CD14-positive monocyte (primary cell): ENCODE measurements at regions not wholly inside any gene's neighbourhood (a gene's known extent, or its start where the extent isn't known, plus 50 kb on each side); places are given as distances from the start of the nearest gene placed in this dataset.

Experiments
- DNase-seq, 3 donors: peaks; one replicate each; pipeline ENCODE4 v3.0.0-alpha.2; 2011 to 2022
- H2AFZ ChIP-seq: 2 replicates; pipeline ENCODE4 v1.6.0; 2012; ENCODE audit warnings: mild to moderate bottlenecking, low read depth, low read length, inconsistent platforms; ENCODE audit not compliant: insufficient read depth, poor library complexity, severe bottlenecking
- H3K27ac ChIP-seq, 2 donors: 1 replicate in 1 of 2; 2 replicates in 1 of 2; pipeline ENCODE4 v1.5.1; 2012 to 2013; ENCODE audit warnings: low read length in 2 of 2, control low read depth in 1 of 2, inconsistent platforms in 1 of 2, low read depth in 1 of 2, mild to moderate bottlenecking in 1 of 2
- H3K27me3 ChIP-seq, 2 donors: one replicate each; pipeline versions ENCODE4 v1.6.0 to v1.6.1; 2011 to 2013; ENCODE audit warnings: low read length in 2 of 2; ENCODE audit not compliant: control insufficient read depth in 2 of 2, insufficient read depth in 2 of 2
- H3K36me3 ChIP-seq, 2 donors: replicated peaks in 1 of 2; 1 replicate in 1 of 2; 2 replicates in 1 of 2; pipeline versions ENCODE4 v1.5.1 to v1.6.1; 2012 to 2013; ENCODE audit warnings: low read length in 2 of 2, control low read depth in 1 of 2, inconsistent platforms in 1 of 2, mild to moderate bottlenecking in 1 of 2; ENCODE audit not compliant: insufficient read depth in 2 of 2, control insufficient read depth in 1 of 2
- H3K4me1 ChIP-seq, 2 donors: 1 replicate in 1 of 2; 2 replicates in 1 of 2; pipeline versions ENCODE4 v1.5.1 to v1.6.1; 2012 to 2013; ENCODE audit warnings: low read length in 2 of 2, control low read depth in 1 of 2, inconsistent platforms in 1 of 2, mild to moderate bottlenecking in 1 of 2, moderate library complexity in 1 of 2; ENCODE audit not compliant: insufficient read depth in 2 of 2, control insufficient read depth in 1 of 2
- H3K4me2 ChIP-seq: replicated peaks from 2 replicates; pipeline ENCODE3; 2012; ENCODE audit warnings: low read length, moderate library complexity, mild to moderate bottlenecking; ENCODE audit not compliant: poor library complexity, severe bottlenecking; ENCODE audit errors: extremely low read depth
- H3K4me3 ChIP-seq, 3 experiments: fragments of 200-600 bp in 1 of 3; sonication (generic) in 1 of 3; replicated peaks in 1 of 3; 1 replicate in 2 of 3; 2 replicates in 1 of 3; pipeline ENCODE4 v1.5.1; 2011 to 2013; ENCODE audit warnings: low read length in 3 of 3, mild to moderate bottlenecking in 3 of 3, control low read depth in 2 of 3, low read depth in 2 of 3, inconsistent platforms in 1 of 3, moderate library complexity in 1 of 3
- H3K79me2 ChIP-seq: 2 replicates; pipeline ENCODE4 v1.6.0; 2012; ENCODE audit warnings: mild to moderate bottlenecking, control low read depth, inconsistent platforms, low read length, moderate library complexity; ENCODE audit not compliant: insufficient read depth
- H3K9ac ChIP-seq: 2 replicates; pipeline ENCODE4 v1.6.0; 2017; ENCODE audit warnings: low read length, mild to moderate bottlenecking; ENCODE audit not compliant: insufficient read depth, poor library complexity, severe bottlenecking
- H3K9me3 ChIP-seq, 2 donors: replicated peaks in 1 of 2; 1 replicate in 1 of 2; 2 replicates in 1 of 2; pipeline versions ENCODE4 v1.5.1 to v1.6.1; 2012 to 2013; ENCODE audit warnings: low read length in 2 of 2, control low read depth in 1 of 2; ENCODE audit not compliant: control insufficient read depth in 1 of 2, insufficient read depth in 1 of 2
- H4K20me1 ChIP-seq: 2 replicates; pipeline ENCODE4 v1.6.0; 2012; ENCODE audit warnings: mild to moderate bottlenecking, low read length, control low read depth, moderate library complexity; ENCODE audit not compliant: insufficient read depth
- H3K27ac Mint-ChIP-seq, 7 donors: one replicate each; pipeline ENCODE4 v1.8.0; 2020; ENCODE audit warnings: mild to moderate bottlenecking in 7 of 7, mixed read lengths in 7 of 7, moderate library complexity in 6 of 7, inconsistent platforms in 2 of 7
- H3K27me3 Mint-ChIP-seq, 3 donors: one replicate each; pipeline ENCODE4 v1.8.0; 2021 to 2022; ENCODE audit warnings: low read depth in 3 of 3, mild to moderate bottlenecking in 3 of 3, mixed read lengths in 3 of 3, moderate library complexity in 3 of 3, inconsistent platforms in 1 of 3
- H3K36me3 Mint-ChIP-seq, 2 donors: one replicate each; pipeline ENCODE4 v1.8.0; 2020; ENCODE audit warnings: mixed read lengths in 2 of 2, inconsistent platforms in 1 of 2, mild to moderate bottlenecking in 1 of 2
- H3K4me1 Mint-ChIP-seq: one replicate; pipeline ENCODE4 v1.8.0; 2020; ENCODE audit warnings: mild to moderate bottlenecking, mixed read lengths
- H3K4me3 Mint-ChIP-seq, 2 donors: one replicate each; pipeline ENCODE4 v1.8.0; 2020; ENCODE audit warnings: mild to moderate bottlenecking in 2 of 2, mixed read lengths in 2 of 2, moderate library complexity in 1 of 2
- H3K9me3 Mint-ChIP-seq, 7 donors: one replicate each; pipeline ENCODE4 v1.8.0; 2020 to 2022; ENCODE audit warnings: mixed read lengths in 7 of 7, mild to moderate bottlenecking in 6 of 7, moderate library complexity in 6 of 7, inconsistent platforms in 2 of 7
- CTCF ChIP-seq: fragments of 200-600 bp; IDR thresholded peaks from one replicate; pipeline ENCODE4 v1.8.0; 2022; ENCODE audit warnings: antibody characterized with exemption, mild to moderate bottlenecking
- WGBS: methylation state at CpG from one replicate; pipeline ENCODE4 v1.1.5; 2013; ENCODE audit warnings: missing lambda C conversion rate; ENCODE audit not compliant: insufficient coverage; 5-methylcytosine and 5-hydroxymethylcytosine counted together
- intact Hi-C, 2 donors: fragments of 100-400 bp; cut with micrococcal nuclease; formaldehyde crosslinking; loops; one replicate each; pipeline versions ENCODE4 v1.15.0 to v1.15.1; 2023

- peaks cover 0 to 13% (median 4%) of the 10 kb centered on the region in 7 donors for H3K9me3 Mint-ChIP-seq
- no peak for TF ChIP-seq CTCF
- DNase-seq: peak in 1 of 3 donors; percentile 10
- Histone ChIP-seq H3K4me3 (no peak overlapping the region), H3K9me3 (peaks cover 0 to 7% of the 10 kb centered on the region in 2 donors), H4K20me1 (no peaks in the 10 kb centered on the region), H3K27me3 (no peaks in the 10 kb centered on the region), H3K9ac (no peak overlapping the region), H3K79me2 (no peaks in the 10 kb centered on the region), H3K27ac (no peak overlapping the region), H2AFZ (no peak overlapping the region), H3K4me2 (no peak overlapping the region), H3K36me3 (no peaks in the 10 kb centered on the region), H3K4me1 (no peaks in the 10 kb centered on the region)
- no peak overlapping the region for H3K4me3 Mint-ChIP-seq
- H3K4me1 Mint-ChIP-seq: no peaks in the 10 kb centered on the region
- intact Hi-C loops: no loop called here
- no peaks in the 10 kb centered on the region for H3K36me3 Mint-ChIP-seq
- H3K27ac Mint-ChIP-seq: no peak overlapping the region
- WGBS: no CpG with 5 or more reads among the region's 2 CpGs
- H3K27me3 Mint-ChIP-seq: peaks cover 0 to 2% (median 0%) of the 10 kb centered on the region in 3 donors
Measured at GRCh38 chr1:175826705-175827104, 83.3 kb upstream of the TNR start.

GRCh38 chr1:175824079-175824478, 80.7 kb upstream of the TNR start:
- H3K79me2 ChIP-seq: no peaks in the 10 kb centered on the region
- no peak overlapping the region for H3K4me3 Mint-ChIP-seq
- WGBS: 100% methylated on average over 1 of the region's 3 CpGs
- H3K4me3 ChIP-seq: no peak overlapping the region
- no peaks in the 10 kb centered on the region for H3K36me3 Mint-ChIP-seq
- peaks cover 0 to 2% (median 0%) of the 10 kb centered on the region in 3 donors for H3K27me3 Mint-ChIP-seq
- no peak overlapping the region for H3K9ac ChIP-seq
- H3K4me2 ChIP-seq: no peak overlapping the region
- H3K9me3 Mint-ChIP-seq: peaks cover 2 to 19% (median 6%) of the 10 kb centered on the region in 7 donors
- H3K27ac ChIP-seq: no peak overlapping the region
- no peaks in the 10 kb centered on the region for H3K4me1 Mint-ChIP-seq
- H3K4me1 ChIP-seq: no peaks in the 10 kb centered on the region
- no peak for TF ChIP-seq CTCF
- H3K9me3 ChIP-seq: peaks cover 0 to 7% of the 10 kb centered on the region in 2 donors
- no peaks in the 10 kb centered on the region for H3K27me3 ChIP-seq
- peak overlapping the region in 1 of 7 donors; percentile 10 for H3K27ac Mint-ChIP-seq
- H3K36me3 ChIP-seq: no peaks in the 10 kb centered on the region
- H2AFZ ChIP-seq: no peak overlapping the region
- DNase-seq: no peak
- no peaks in the 10 kb centered on the region for H4K20me1 ChIP-seq
- intact Hi-C loops: no loop called here
